ENCODE measurements at regions not wholly inside any gene's neighbourhood (a gene's known extent, or its start where the extent isn't known, plus 50 kb on each side); places are given as distances from the start of the nearest gene placed in this dataset.

- no peak for DNase-seq
These were observed 168.2 kb upstream of the RAI14 start for GRCh38 chr5:34487956-34488355.

- DNase-seq: no peak
These were observed 167.1 kb upstream of the RAI14 start for GRCh38 chr5:34488984-34489383.

- DNase-seq: no peak
These were observed 165.4 kb upstream of the RAI14 start for GRCh38 chr5:34490506-34491250.

GRCh38 chr5:34491251-34491620 lies 164.9 kb upstream of the RAI14 start:
- DNase-seq: no peak

- DNase-seq: no peak
These were observed 161.9 kb upstream of the RAI14 start for GRCh38 chr5:34494111-34494755.

- no peak for DNase-seq
These were observed 160.9 kb upstream of the RAI14 start for GRCh38 chr5:34495178-34495577.

GRCh38 chr5:34496260-34496691 lies 159.9 kb upstream of the RAI14 start:
- no peak for DNase-seq

GRCh38 chr5:34496701-34497469 lies 159.2 kb upstream of the RAI14 start:
- DNase-seq: no peak

- DNase-seq: no peak
These were observed 158.7 kb upstream of the RAI14 start for GRCh38 chr5:34497470-34497808.

- DNase-seq: no peak
These were observed 157.6 kb upstream of the RAI14 start for GRCh38 chr5:34498572-34498971.

- DNase-seq: peak; percentile 12
These were observed 157.0 kb upstream of the RAI14 start for GRCh38 chr5:34499001-34499734.

- no peak for DNase-seq
These were observed 155.8 kb upstream of the RAI14 start for GRCh38 chr5:34500236-34500847.

- no peak for DNase-seq
These were observed 155.1 kb upstream of the RAI14 start for GRCh38 chr5:34501016-34501415.

GRCh38 chr5:34501840-34502239 lies 154.3 kb upstream of the RAI14 start:
- no peak for DNase-seq

- no peak for DNase-seq
These were observed 153.5 kb upstream of the RAI14 start for GRCh38 chr5:34502581-34502980.

GRCh38 chr5:34503379-34504253 lies 152.5 kb upstream of the RAI14 start:
- DNase-seq: no peak

GRCh38 chr5:34504967-34505366 lies 151.2 kb upstream of the RAI14 start:
- DNase-seq: no peak

- DNase-seq: no peak
These were observed 150.4 kb upstream of the RAI14 start for GRCh38 chr5:34505731-34506130.

- no peak for DNase-seq
These were observed 148.2 kb upstream of the RAI14 start for GRCh38 chr5:34507933-34508332.

- no peak for DNase-seq
These were observed 146.7 kb upstream of the RAI14 start for GRCh38 chr5:34509392-34509791.

GRCh38 chr5:34510002-34510401 lies 146.1 kb upstream of the RAI14 start:
- no peak for DNase-seq

GRCh38 chr5:34511063-34511462 lies 145.1 kb upstream of the RAI14 start:
- no peak for DNase-seq
